Testis (tissue), 2 donors: ENCODE measurements at regions not wholly inside any gene's neighbourhood (a gene's known extent, or its start where the extent isn't known, plus 50 kb on each side); places are given as distances from the start of the nearest gene placed in this dataset.

Experiments
- POLR2A ChIP-seq: fragments of 450-650 bp; IDR thresholded peaks from one replicate; pipeline ENCODE4 v1.6.1; 2017; ENCODE audit warnings: antibody characterized with exemption, mild to moderate bottlenecking, moderate library complexity
- TF ChIP-seq, protein P1 (sequence below), 3 experiments: fragments of 450-650 bp in 2 of 3; fragments of 200-600 bp in 1 of 3; sonication (generic) in 1 of 3; IDR thresholded peaks; one replicate each; pipeline ENCODE4 v1.5.1; 2016 to 2019; ENCODE audit warnings: antibody characterized with exemption in 3 of 3, mild to moderate bottlenecking in 2 of 3, moderate library complexity in 1 of 3

DNA sequence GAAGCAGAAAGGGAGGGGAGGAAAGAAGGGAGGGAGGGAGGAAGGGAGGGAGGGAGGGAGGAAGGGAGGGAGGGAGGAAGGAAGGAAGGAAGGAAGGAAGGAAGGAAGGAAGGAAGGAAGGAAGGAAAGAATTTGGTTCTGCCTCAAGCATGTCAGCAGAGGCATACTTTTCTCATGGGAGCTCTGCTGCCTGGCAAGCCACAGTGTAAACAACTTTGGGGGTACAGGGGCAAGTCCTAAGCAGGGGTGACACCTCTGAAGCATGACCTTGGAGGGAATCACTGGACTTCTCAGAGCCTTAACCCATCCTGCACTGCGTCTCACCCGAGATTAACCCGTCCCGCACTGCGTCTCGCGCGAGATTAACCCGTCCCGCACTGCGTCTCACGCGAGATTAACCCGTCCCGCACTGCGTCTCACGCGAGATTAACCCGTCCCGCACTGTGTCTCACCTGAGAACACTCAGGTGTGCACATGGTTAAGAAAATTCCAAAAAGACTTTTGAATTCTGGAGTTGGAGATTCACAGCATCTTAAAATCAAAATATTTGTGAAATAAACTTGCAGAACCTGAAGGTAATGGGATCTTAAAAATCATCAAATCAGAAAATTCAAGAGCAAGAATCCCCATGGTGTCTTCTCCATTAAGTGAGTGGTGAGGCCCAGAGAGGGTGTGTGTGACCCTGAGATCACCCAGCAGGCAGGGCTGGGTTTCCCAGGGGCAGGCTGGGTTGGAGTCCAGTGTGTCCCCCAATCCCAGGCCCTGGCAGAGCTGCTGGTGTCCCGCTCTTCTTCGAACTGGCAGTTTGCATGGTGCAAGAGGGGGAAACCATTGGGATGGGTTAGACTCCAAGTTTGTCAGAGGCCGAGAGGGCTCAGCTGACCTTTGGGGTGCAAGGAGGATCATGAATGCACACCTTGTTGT is 190.4 kb downstream of the MN1 start:
- TF ChIP-seq POLR2A: no peak
- TF ChIP-seq, protein P1, sequence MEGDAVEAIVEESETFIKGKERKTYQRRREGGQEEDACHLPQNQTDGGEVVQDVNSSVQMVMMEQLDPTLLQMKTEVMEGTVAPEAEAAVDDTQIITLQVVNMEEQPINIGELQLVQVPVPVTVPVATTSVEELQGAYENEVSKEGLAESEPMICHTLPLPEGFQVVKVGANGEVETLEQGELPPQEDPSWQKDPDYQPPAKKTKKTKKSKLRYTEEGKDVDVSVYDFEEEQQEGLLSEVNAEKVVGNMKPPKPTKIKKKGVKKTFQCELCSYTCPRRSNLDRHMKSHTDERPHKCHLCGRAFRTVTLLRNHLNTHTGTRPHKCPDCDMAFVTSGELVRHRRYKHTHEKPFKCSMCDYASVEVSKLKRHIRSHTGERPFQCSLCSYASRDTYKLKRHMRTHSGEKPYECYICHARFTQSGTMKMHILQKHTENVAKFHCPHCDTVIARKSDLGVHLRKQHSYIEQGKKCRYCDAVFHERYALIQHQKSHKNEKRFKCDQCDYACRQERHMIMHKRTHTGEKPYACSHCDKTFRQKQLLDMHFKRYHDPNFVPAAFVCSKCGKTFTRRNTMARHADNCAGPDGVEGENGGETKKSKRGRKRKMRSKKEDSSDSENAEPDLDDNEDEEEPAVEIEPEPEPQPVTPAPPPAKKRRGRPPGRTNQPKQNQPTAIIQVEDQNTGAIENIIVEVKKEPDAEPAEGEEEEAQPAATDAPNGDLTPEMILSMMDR (IDR thresholded peaks at IDR 0.05): no peak
